PFSK-1 (cell line): ENCODE measurements at regions not wholly inside any gene's neighbourhood (a gene's known extent, or its start where the extent isn't known, plus 50 kb on each side); places are given as distances from the start of the nearest gene placed in this dataset.

Experiments
- FOXP2 ChIP-seq: optimal IDR thresholded peaks from 2 replicates; pipeline ENCODE3; 2011; ENCODE audit warnings: borderline replicate concordance, control low read depth, inconsistent platforms; ENCODE audit not compliant: insufficient read depth; ENCODE audit errors: extremely low read length, extremely low read depth
- POLR2AphosphoS5 ChIP-seq: IDR thresholded peaks from 2 replicates; pipeline ENCODE4 v1.6.1; 2012; ENCODE audit warnings: low read depth, mild to moderate bottlenecking, control low read depth, low read length, moderate library complexity
- REST ChIP-seq, 2 experiments: IDR thresholded peaks; 2 replicates each; pipeline versions ENCODE4 v1.6.1 to v1.8.0; 2011 to 2012; ENCODE audit warnings: low read depth in 2 of 2, low read length in 2 of 2, control low read depth in 1 of 2, inconsistent platforms in 1 of 2, mild to moderate bottlenecking in 1 of 2, moderate library complexity in 1 of 2; ENCODE audit not compliant: insufficient read depth in 1 of 2
- SIN3A ChIP-seq: IDR thresholded peaks from 2 replicates; pipeline ENCODE4 v1.6.1; 2012; ENCODE audit warnings: mild to moderate bottlenecking, low read length, moderate library complexity, borderline replicate concordance; ENCODE audit not compliant: insufficient read depth
- TAF1 ChIP-seq: IDR thresholded peaks from 2 replicates; pipeline ENCODE4 v1.6.1; 2012; ENCODE audit warnings: low read length, control low read depth, borderline replicate concordance; ENCODE audit not compliant: insufficient read depth

- TF ChIP-seq POLR2AphosphoS5 (no peak), TAF1 (no peak), SIN3A (no peak), FOXP2 (no peak), REST (IDR thresholded peaks at IDR 0.05; ENCODE audit: insufficient read depth in 1 of 2, low read depth in 2 of 2, low read length in 2 of 2) (no peak)
Measured at GRCh38 chr2:66242099-66242789, 192.7 kb upstream of the MEIS1 start.

GRCh38 chr2:66240286-66240685, 194.6 kb upstream of the MEIS1 start:
- TF ChIP-seq TAF1 (no peak), REST (IDR thresholded peaks at IDR 0.05; ENCODE audit: insufficient read depth in 1 of 2, low read depth in 2 of 2, low read length in 2 of 2) (no peak), FOXP2 (no peak), SIN3A (no peak), POLR2AphosphoS5 (no peak)

- TF ChIP-seq FOXP2 (no peak), SIN3A (no peak), REST (IDR thresholded peaks at IDR 0.05; ENCODE audit: insufficient read depth in 1 of 2, low read depth in 2 of 2, low read length in 2 of 2) (no peak), POLR2AphosphoS5 (no peak), TAF1 (no peak)
Measured at GRCh38 chr2:66239655-66240054, 195.3 kb upstream of the MEIS1 start.

- TF ChIP-seq REST (IDR thresholded peaks at IDR 0.05; ENCODE audit: insufficient read depth in 1 of 2, low read depth in 2 of 2, low read length in 2 of 2) (no peak), POLR2AphosphoS5 (no peak), FOXP2 (no peak), TAF1 (no peak), SIN3A (no peak)
Measured at GRCh38 chr2:66237803-66238379, 197.0 kb upstream of the MEIS1 start.
